ENCODE measurements at regions not wholly inside any gene's neighbourhood (a gene's known extent, or its start where the extent isn't known, plus 50 kb on each side); places are given as distances from the start of the nearest gene placed in this dataset.

DNA sequence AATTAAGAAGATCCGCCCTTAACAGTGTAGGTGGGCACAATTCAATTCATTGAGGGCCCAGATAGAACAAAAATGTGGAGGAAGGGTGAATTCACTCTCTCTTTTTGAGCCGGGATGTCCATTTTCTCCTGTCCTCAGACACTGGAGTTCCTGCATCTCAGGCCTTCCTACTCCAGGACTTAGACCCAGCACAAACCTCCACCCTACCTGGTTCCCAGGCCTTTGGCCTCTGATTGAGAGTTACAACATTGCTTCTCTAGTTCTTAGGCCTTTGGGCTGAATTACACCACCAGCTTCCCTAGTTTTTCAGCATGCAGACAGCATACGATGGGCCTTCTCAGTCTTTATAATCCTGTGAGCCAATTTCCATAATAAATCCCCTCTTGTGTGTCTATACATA, 87.8 kb upstream of the TMEM17 start:
- no peak overlapping the region for H2AFZ ChIP-seq (ENCODE audit: low read length)

DNA sequence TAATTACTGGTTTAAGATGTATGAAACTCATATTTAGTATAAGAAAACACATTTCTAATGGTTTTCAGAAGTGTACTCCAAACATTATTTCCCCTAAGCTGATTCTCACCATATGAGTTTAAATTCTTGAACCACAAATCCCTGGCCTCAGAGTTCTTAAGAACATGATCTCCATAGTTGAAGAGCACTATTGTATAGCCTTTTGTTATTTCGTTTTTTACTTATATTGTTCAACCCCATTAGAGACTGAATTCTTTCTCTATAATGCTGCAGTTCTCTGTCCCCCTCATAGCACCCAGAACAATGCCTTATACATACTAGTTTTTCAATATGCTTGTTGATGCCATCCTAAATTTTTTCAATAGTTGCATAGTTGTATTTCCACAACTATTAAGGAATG, 85.5 kb upstream of the TMEM17 start:
- TF ChIP-seq EZH2phosphoT487 (IDR thresholded peaks at IDR 0.05; ENCODE audit: borderline replicate concordance, low read length) (no peak), EZH2 (IDR thresholded peaks at IDR 0.05; ENCODE audit: low read length, unreplicated experiment) (no peak)
- TF ChIP-seq, protein P1, sequence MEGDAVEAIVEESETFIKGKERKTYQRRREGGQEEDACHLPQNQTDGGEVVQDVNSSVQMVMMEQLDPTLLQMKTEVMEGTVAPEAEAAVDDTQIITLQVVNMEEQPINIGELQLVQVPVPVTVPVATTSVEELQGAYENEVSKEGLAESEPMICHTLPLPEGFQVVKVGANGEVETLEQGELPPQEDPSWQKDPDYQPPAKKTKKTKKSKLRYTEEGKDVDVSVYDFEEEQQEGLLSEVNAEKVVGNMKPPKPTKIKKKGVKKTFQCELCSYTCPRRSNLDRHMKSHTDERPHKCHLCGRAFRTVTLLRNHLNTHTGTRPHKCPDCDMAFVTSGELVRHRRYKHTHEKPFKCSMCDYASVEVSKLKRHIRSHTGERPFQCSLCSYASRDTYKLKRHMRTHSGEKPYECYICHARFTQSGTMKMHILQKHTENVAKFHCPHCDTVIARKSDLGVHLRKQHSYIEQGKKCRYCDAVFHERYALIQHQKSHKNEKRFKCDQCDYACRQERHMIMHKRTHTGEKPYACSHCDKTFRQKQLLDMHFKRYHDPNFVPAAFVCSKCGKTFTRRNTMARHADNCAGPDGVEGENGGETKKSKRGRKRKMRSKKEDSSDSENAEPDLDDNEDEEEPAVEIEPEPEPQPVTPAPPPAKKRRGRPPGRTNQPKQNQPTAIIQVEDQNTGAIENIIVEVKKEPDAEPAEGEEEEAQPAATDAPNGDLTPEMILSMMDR (conservative IDR thresholded peaks at IDR 0.05; ENCODE audit: low read depth, low read length): no peak
- Histone ChIP-seq H3K79me2 (ENCODE audit: low read length) (no peaks in the 10 kb centered on the region), H3F3A (ENCODE audit: low read length, unreplicated experiment) (no peaks in the 10 kb centered on the region), H2AFZ (ENCODE audit: low read length) (no peak overlapping the region), H3K36me3 (ENCODE audit: low read depth, low read length) (no peaks in the 10 kb centered on the region), H3K9me3 (ENCODE audit: low read length) (no peaks in the 10 kb centered on the region), H3K9ac (ENCODE audit: low read length) (no peak overlapping the region), H3K9me2 (replicated peaks; ENCODE audit: low read length) (no peaks in the 10 kb centered on the region), H3K4me1 (ENCODE audit: insufficient read depth, low read length) (peaks cover 14% of the 10 kb centered on the region), H3K4me3 (ENCODE audit: low read length) (no peak overlapping the region), H3K27me3 (ENCODE audit: low read length) (no peaks in the 10 kb centered on the region), H4K20me1 (ENCODE audit: low read length) (no peaks in the 10 kb centered on the region), H3K4me2 (ENCODE audit: low read length) (no peak overlapping the region), H3K27ac (ENCODE audit: low read length) (no peak overlapping the region)
- BruUV-seq (replicated peaks): no TSS peak
- intact Hi-C loops (cut with micrococcal nuclease): no loop called here
- ChIA-PET CTCF (no interaction called here), POLR2A (ENCODE audit: unreplicated experiment) (no interaction called here)
- ATAC-seq: no peak
- DNase-seq: no peak

More for the DNA sequence above, 87.8 kb upstream of the TMEM17 start:
- no TSS peak for BruUV-seq (replicated peaks)
- no peaks in the 10 kb centered on the region for H3K27me3 ChIP-seq (ENCODE audit: low read length)
- H3K79me2 ChIP-seq (ENCODE audit: low read length): no peaks in the 10 kb centered on the region
- H3K4me3 ChIP-seq (ENCODE audit: low read length): no peak overlapping the region
- no peaks in the 10 kb centered on the region for H3K36me3 ChIP-seq (ENCODE audit: low read depth, low read length)
- intact Hi-C loops (cut with micrococcal nuclease): no loop called here
- DNase-seq (no peak), ATAC-seq (no peak)
- H3K27ac ChIP-seq (ENCODE audit: low read length): no peak overlapping the region
- no peaks in the 10 kb centered on the region for H4K20me1 ChIP-seq (ENCODE audit: low read length)
- no peaks in the 10 kb centered on the region for H3F3A ChIP-seq (ENCODE audit: low read length, unreplicated experiment)
- no peak overlapping the region for H3K9ac ChIP-seq (ENCODE audit: low read length)
- peaks cover 10% of the 10 kb centered on the region for H3K4me1 ChIP-seq (ENCODE audit: insufficient read depth, low read length)
- ChIA-PET POLR2A (ENCODE audit: unreplicated experiment) (no interaction called here), CTCF (no interaction called here)
- no peaks in the 10 kb centered on the region for H3K9me2 ChIP-seq (replicated peaks; ENCODE audit: low read length)
- TF ChIP-seq EZH2 (IDR thresholded peaks at IDR 0.05; ENCODE audit: low read length, unreplicated experiment) (no peak), EZH2phosphoT487 (IDR thresholded peaks at IDR 0.05; ENCODE audit: borderline replicate concordance, low read length) (no peak)
- TF ChIP-seq, protein P1 (conservative IDR thresholded peaks at IDR 0.05; ENCODE audit: low read depth, low read length): no peak
- no peaks in the 10 kb centered on the region for H3K9me3 ChIP-seq (ENCODE audit: low read length)
- H3K4me2 ChIP-seq (ENCODE audit: low read length): no peak overlapping the region

DNA sequence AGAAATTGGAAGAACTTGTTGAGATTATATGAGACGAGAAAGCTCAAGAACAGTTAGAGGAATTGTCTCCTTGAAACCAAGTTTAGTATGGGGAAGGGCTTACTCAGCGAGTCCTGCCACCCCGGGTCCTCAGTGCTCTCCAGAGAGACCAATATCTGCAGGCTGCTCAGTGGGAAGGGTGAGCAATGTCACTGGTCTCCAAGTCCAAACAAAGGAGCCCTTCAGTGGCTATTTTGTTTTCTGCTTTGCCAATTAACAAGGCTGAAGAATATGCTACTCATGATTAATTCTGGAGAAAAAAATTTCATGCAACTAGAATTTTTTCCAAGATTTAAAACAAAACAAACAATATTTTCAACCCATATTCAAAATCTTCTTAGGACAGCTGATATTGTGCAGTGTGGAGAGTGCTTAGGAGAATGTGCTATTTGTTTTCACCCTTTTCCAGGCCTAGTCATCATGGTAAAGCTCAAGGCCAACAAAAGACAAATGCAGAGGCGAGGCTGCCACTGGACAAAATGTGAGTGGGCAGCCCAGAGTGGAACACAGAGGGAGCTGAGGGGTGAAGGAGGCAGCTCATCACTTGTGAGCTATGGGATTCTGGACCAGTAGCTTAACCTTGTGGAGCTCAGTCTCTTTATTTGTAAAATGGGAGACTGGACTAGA, 83.8 kb upstream of the TMEM17 start:
- POLR2A ChIA-PET (ENCODE audit: unreplicated experiment): no interaction called here
- H3K9ac ChIP-seq (ENCODE audit: low read length): no peak overlapping the region
- no peak overlapping the region for H3K27ac ChIP-seq (ENCODE audit: low read length)
- H2AFZ ChIP-seq (ENCODE audit: low read length): no peak overlapping the region
- no peaks in the 10 kb centered on the region for H3K9me2 ChIP-seq (replicated peaks; ENCODE audit: low read length)
- TF ChIP-seq, protein P1 (conservative IDR thresholded peaks at IDR 0.05; ENCODE audit: low read depth, low read length): no peak
- TF ChIP-seq EZH2phosphoT487 (IDR thresholded peaks at IDR 0.05; ENCODE audit: borderline replicate concordance, low read length) (no peak), EZH2 (IDR thresholded peaks at IDR 0.05; ENCODE audit: low read length, unreplicated experiment) (no peak)
- CTCF ChIA-PET: no interaction called here
- ATAC-seq (peak; percentile 33; the same call in 1 of the 2 replicates), DNase-seq (no peak)
- no peak overlapping the region for H3K4me3 ChIP-seq (ENCODE audit: low read length)
- no peaks in the 10 kb centered on the region for H3F3A ChIP-seq (ENCODE audit: low read length, unreplicated experiment)
- H3K4me2 ChIP-seq (ENCODE audit: low read length): no peak overlapping the region
- H3K79me2 ChIP-seq (ENCODE audit: low read length): no peaks in the 10 kb centered on the region
- intact Hi-C loops (cut with micrococcal nuclease): no loop called here
- BruUV-seq (replicated peaks): no TSS peak
- H3K36me3 ChIP-seq (ENCODE audit: low read depth, low read length): no peaks in the 10 kb centered on the region
- H4K20me1 ChIP-seq (ENCODE audit: low read length): no peaks in the 10 kb centered on the region
- no peaks in the 10 kb centered on the region for H3K27me3 ChIP-seq (ENCODE audit: low read length)
- H3K9me3 ChIP-seq (ENCODE audit: low read length): no peaks in the 10 kb centered on the region
- H3K4me1 ChIP-seq (ENCODE audit: insufficient read depth, low read length): peaks cover 4% of the 10 kb centered on the region; the same call in 1 of the 2 replicates

Measured in PC-3 (cell line).